HFF-Myc (cell line): ENCODE measurements at regions not wholly inside any gene's neighbourhood (a gene's known extent, or its start where the extent isn't known, plus 50 kb on each side); places are given as distances from the start of the nearest gene placed in this dataset.
A peak's percentile ranks its signal among the peaks of the same experiment; 100 is the strongest.

Experiments
- DNase-seq: peaks from one replicate; pipeline ENCODE4 v3.0.0-alpha.2; 2011; ENCODE audit warnings: low read depth; ENCODE audit errors: extremely low read depth
- H3K4me3 ChIP-seq: replicated peaks from 2 replicates; pipeline ENCODE4 v1.5.1; 2011; ENCODE audit warnings: low read depth, mild to moderate bottlenecking, control low read depth, low read length
- TF ChIP-seq, protein P1 (sequence below): IDR thresholded peaks from 2 replicates; pipeline ENCODE4 v1.5.1; 2012; ENCODE audit warnings: mild to moderate bottlenecking, low read depth, low read length, control low read depth; ENCODE audit errors: missing control alignments

DNA sequence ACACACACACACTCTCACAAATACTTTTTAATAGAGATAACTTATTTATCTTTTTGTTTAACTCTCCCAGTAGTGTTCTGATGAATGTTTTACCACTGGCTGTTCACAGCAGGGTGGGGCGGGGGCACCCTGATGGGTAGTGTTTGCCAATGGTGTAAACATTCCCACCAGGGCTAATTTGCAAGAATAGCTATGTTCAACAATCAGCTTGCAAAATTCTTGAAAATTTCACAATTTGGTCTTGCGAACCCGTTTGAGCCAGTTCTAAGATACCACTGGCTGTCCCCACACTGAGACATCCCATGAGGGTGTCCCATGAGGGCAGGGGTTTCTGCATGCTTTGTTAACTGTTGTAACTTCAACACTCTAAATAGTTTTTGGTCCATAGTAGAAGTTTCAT is 348.5 kb downstream of the CXCL12 start:
- no peak overlapping the region for H3K4me3 ChIP-seq
- TF ChIP-seq, protein P1, sequence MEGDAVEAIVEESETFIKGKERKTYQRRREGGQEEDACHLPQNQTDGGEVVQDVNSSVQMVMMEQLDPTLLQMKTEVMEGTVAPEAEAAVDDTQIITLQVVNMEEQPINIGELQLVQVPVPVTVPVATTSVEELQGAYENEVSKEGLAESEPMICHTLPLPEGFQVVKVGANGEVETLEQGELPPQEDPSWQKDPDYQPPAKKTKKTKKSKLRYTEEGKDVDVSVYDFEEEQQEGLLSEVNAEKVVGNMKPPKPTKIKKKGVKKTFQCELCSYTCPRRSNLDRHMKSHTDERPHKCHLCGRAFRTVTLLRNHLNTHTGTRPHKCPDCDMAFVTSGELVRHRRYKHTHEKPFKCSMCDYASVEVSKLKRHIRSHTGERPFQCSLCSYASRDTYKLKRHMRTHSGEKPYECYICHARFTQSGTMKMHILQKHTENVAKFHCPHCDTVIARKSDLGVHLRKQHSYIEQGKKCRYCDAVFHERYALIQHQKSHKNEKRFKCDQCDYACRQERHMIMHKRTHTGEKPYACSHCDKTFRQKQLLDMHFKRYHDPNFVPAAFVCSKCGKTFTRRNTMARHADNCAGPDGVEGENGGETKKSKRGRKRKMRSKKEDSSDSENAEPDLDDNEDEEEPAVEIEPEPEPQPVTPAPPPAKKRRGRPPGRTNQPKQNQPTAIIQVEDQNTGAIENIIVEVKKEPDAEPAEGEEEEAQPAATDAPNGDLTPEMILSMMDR, result no peak
- DNase-seq, result no peak

DNA sequence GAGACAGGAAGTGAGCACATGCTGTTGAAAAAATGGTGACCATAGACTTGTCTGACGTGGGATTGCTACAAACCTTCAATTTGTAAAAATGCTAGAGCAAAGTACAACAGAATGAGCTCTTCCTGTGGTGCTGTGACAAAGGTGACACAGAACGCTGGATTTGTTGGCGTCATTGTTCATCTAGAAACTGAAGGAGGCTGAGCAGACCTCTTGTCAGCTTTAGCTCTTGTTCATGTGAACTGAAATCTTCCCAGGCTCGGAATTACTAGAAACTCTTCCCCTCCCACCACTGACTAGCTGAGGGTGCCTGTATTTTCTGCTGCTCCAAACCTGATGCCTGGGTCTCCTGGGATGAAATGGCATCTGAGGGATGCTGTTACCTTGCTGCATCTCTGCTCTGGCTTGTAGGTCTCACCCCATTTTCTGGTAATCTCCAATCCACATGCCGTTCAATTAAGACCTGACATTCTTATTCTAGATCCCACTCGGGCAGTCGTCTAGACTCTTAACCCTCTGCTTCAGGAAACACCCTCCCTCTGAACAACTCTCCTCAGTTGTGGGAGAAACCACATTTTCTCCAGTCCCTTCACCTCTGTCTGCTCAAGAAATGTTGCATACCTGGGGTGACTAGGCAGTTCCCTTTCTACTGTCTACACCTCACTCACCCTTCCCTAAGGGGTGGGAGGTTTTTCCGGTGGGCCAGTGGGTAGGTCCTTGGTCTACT is 349.3 kb downstream of the CXCL12 start:
- TF ChIP-seq, protein P1, result no peak
- H3K4me3 ChIP-seq, result no peak overlapping the region
- no peak for DNase-seq

DNA sequence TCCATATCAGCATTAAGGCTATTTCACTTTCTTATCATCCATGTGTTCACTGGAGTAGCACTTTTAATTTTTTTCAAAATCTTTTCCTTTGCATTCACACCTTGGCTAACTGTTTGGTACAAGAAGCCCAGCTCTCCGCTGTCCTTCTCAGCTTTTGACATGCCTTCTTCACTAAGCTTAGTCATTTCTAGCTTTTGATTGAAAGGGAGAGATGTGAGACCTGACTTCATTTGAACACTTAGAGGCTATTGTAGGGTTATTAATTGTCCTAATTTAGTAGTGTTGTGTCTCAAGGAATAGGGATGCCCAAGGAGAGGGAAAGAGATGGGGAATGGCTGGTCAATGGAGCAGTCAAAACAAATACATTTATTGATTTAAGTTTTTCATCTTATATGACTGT is 350.0 kb downstream of the CXCL12 start:
- TF ChIP-seq, protein P1, result no peak

DNA sequence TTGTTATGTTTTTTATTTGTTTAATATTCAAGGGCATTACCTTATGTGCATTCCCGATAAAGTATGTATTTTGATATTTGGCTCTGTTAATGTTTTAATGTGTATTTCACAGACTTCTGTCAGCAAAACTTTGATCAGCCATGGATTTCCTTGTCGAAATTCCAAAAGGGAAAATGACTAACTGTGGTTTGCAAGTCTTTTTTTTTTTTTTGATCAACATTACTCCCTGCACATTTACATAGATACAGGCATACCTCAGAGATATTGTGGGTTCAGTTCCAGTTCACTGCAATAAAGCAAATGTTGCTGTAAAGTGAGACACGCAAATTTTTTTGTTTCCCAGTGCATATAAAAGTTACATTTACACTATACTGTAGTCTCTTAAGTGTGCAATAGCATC is 351.9 kb downstream of the CXCL12 start:
- TF ChIP-seq, protein P1, result no peak
- no peak for DNase-seq
- H3K4me3 ChIP-seq, result no peak overlapping the region

More for the DNA sequence above, 350.0 kb downstream of the CXCL12 start:
- no peak for DNase-seq
- no peak overlapping the region for H3K4me3 ChIP-seq

DNA sequence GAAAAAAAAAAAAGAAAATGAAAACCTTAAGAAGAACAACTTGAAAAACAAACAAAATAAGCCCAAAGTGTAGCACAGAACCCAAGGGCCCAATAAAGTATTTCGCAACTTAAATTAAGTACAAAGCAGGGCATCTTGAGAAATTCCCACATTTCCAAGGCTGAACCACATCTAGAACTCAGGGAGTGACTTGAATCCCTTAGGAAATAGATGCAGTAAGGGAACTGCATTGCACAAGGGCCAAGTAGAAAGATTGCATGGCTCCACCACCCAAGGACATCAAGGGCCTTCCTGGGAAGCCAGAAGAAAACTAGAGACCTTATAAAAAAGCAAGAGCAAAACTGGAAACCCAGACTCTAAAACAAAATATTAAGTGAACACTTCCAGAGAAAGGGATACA is 352.7 kb downstream of the CXCL12 start:
- DNase-seq, result no peak
- TF ChIP-seq, protein P1, result no peak

DNA sequence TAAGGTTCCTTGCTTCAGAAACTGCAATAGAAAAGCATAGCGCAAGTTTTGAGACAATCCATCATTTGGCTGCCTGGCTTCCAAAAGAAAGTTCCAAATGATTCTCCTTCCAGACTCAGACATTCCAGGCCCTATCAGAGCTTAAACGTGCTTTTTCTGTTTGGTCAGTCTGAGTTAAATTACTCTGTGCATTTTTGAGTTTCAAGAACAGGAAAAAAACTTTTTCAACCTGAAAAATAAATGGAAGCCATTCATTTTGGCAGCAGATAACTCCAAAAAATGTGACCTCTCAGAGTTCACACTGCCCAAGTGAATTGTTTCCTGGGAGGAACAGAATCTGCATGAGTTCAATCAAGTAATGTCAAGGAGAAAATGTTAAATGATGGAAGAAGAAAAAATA is 354.2 kb downstream of the CXCL12 start:
- H3K4me3 ChIP-seq, result no peak overlapping the region
- TF ChIP-seq, protein P1, result no peak
- no peak for DNase-seq

More for the DNA sequence above, 352.7 kb downstream of the CXCL12 start:
- no peak overlapping the region for H3K4me3 ChIP-seq

DNA sequence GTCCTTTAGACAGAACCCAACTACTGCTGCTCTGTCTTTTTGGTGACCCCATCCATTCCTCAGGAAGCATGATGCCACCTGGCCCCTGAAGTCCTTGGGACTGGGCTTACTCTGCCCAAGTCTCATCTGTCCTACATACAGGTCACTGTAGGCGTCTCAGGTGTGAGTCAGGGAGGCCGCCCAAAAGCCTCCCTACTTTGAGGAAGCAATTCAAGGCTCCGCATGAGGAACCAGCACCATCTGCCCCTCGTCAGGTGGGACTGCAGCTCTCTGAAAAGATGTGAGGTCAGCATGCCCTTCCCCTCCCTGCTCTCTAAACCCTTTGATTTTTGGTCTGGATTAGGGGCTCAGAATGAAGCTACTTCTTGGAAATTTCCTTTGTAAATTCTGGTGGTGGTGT is 354.8 kb downstream of the CXCL12 start:
- no peak overlapping the region for H3K4me3 ChIP-seq
- DNase-seq, result no peak
- TF ChIP-seq, protein P1, result peak; percentile 14
